H9 (cell line): ENCODE measurements at regions not wholly inside any gene's neighbourhood (a gene's known extent, or its start where the extent isn't known, plus 50 kb on each side); places are given as distances from the start of the nearest gene placed in this dataset.

Experiments
- DNase-seq: peaks from one replicate; pipeline ENCODE4 v3.0.0-alpha.2; 2017
- H2AFZ ChIP-seq: one replicate; pipeline ENCODE4 v1.6.1; 2013; ENCODE audit warnings: mild to moderate bottlenecking, low read length, control low read depth, moderate library complexity
- H2AK5ac ChIP-seq: 2 replicates; pipeline ENCODE4 v1.6.1; 2013; ENCODE audit warnings: low read length, control low read depth, mixed read lengths; ENCODE audit not compliant: insufficient read length
- H2BK120ac ChIP-seq: one replicate; pipeline ENCODE4 v1.6.1; 2013; ENCODE audit warnings: low read depth, mild to moderate bottlenecking, low read length, control low read depth, inconsistent platforms; ENCODE audit not compliant: poor library complexity, severe bottlenecking
- H2BK12ac ChIP-seq: 2 replicates; pipeline ENCODE4 v1.6.1; 2013; ENCODE audit warnings: low read length, control low read depth, mixed read lengths, low read depth; ENCODE audit not compliant: insufficient read length
- H2BK15ac ChIP-seq: 2 replicates; pipeline ENCODE4 v1.6.1; 2013; ENCODE audit warnings: low read depth, low read length, control low read depth
- H2BK20ac ChIP-seq: one replicate; pipeline ENCODE4 v1.6.1; 2013; ENCODE audit warnings: low read depth, mild to moderate bottlenecking, low read length, control low read depth, inconsistent platforms; ENCODE audit not compliant: poor library complexity, severe bottlenecking
- H2BK5ac ChIP-seq: 2 replicates; pipeline ENCODE4 v1.6.1; 2013; ENCODE audit warnings: low read length, control low read depth, mixed read lengths; ENCODE audit not compliant: insufficient read length
- H3K14ac ChIP-seq: 2 replicates; pipeline ENCODE4 v1.6.1; 2013; ENCODE audit warnings: low read length, control low read depth; ENCODE audit not compliant: insufficient read depth
- H3K18ac ChIP-seq: 2 replicates; pipeline ENCODE4 v1.6.1; 2013; ENCODE audit warnings: low read depth, mild to moderate bottlenecking, mixed read lengths, low read length, control low read depth; ENCODE audit not compliant: insufficient read length
- H3K23ac ChIP-seq: 2 replicates; pipeline ENCODE4 v1.6.1; 2013; ENCODE audit warnings: low read length, control low read depth, mixed read lengths, low read depth; ENCODE audit not compliant: insufficient read length
- H3K23me2 ChIP-seq: 2 replicates; pipeline ENCODE4 v1.6.1; 2013; ENCODE audit warnings: low read depth, mild to moderate bottlenecking, mixed read lengths, low read length, control low read depth; ENCODE audit not compliant: insufficient read length, poor library complexity, severe bottlenecking
- H3K27ac ChIP-seq: 2 replicates; pipeline ENCODE4 v1.5.1; 2013; ENCODE audit warnings: low read length, control low read depth, mixed read lengths, low read depth; ENCODE audit not compliant: insufficient read length
- H3K27me3 ChIP-seq: 2 replicates; pipeline ENCODE4 v1.6.1; 2013; ENCODE audit warnings: low read length, control low read depth, inconsistent platforms; ENCODE audit not compliant: insufficient read depth
- H3K4ac ChIP-seq: 2 replicates; pipeline ENCODE4 v1.6.1; 2013; ENCODE audit warnings: low read depth, mild to moderate bottlenecking, control low read depth, inconsistent platforms, low read length, moderate library complexity
- H3K4me1 ChIP-seq: 2 replicates; pipeline ENCODE4 v1.6.1; 2013; ENCODE audit warnings: low read length, control low read depth, inconsistent platforms; ENCODE audit not compliant: insufficient read depth
- H3K4me2 ChIP-seq: 2 replicates; pipeline ENCODE4 v1.6.1; 2013; ENCODE audit warnings: low read length, control low read depth, mixed read lengths; ENCODE audit not compliant: insufficient read length, insufficient read depth
- H3K56ac ChIP-seq: 2 replicates; pipeline ENCODE4 v1.6.1; 2013; ENCODE audit warnings: low read depth, mild to moderate bottlenecking, mixed read lengths, low read length, control low read depth; ENCODE audit not compliant: insufficient read length
- H3K79me1 ChIP-seq: 2 replicates; pipeline ENCODE4 v1.6.1; 2013; ENCODE audit warnings: low read depth, mild to moderate bottlenecking, moderate library complexity, low read length, control low read depth, inconsistent platforms; ENCODE audit not compliant: insufficient read depth, poor library complexity, severe bottlenecking
- H3K79me2 ChIP-seq: 2 replicates; pipeline ENCODE4 v1.6.1; 2013; ENCODE audit warnings: low read length, control low read depth, inconsistent platforms; ENCODE audit not compliant: insufficient read depth
- H3K9ac ChIP-seq: 2 replicates; pipeline ENCODE4 v1.6.1; 2013; ENCODE audit warnings: low read length, control low read depth, mixed read lengths; ENCODE audit not compliant: insufficient read length; ENCODE audit errors: extremely low read depth
- H3K9me3 ChIP-seq: one replicate; pipeline ENCODE4 v1.6.1; 2013; ENCODE audit warnings: low read depth, low read length, inconsistent platforms; ENCODE audit not compliant: control insufficient read depth
- H3T11ph ChIP-seq: one replicate; pipeline ENCODE4 v1.6.1; 2013; ENCODE audit warnings: mild to moderate bottlenecking, low read length, control low read depth, inconsistent platforms
- H4K20me1 ChIP-seq: one replicate; pipeline ENCODE4 v1.6.1; 2013; ENCODE audit not compliant: control insufficient read depth, insufficient read length, insufficient read depth
- H4K5ac ChIP-seq: 2 replicates; pipeline ENCODE4 v1.6.1; 2013; ENCODE audit warnings: low read depth, mild to moderate bottlenecking, mixed read lengths, low read length, control low read depth; ENCODE audit not compliant: insufficient read length
- H4K8ac ChIP-seq: replicated peaks from 2 replicates; pipeline ENCODE4 v1.6.1; 2013; ENCODE audit warnings: low read length, control low read depth, mixed read lengths, low read depth; ENCODE audit not compliant: insufficient read length
- H4K91ac ChIP-seq: 2 replicates; pipeline ENCODE4 v1.6.1; 2013; ENCODE audit warnings: low read depth, mild to moderate bottlenecking, moderate library complexity, mixed read lengths, low read length, control low read depth; ENCODE audit not compliant: insufficient read length
- H3K27ac Mint-ChIP-seq, 3 experiments: 2 replicates in 2 of 3; 3 replicates in 1 of 3; pipeline ENCODE4 v1.8.0; 2020 to 2021; ENCODE audit warnings: mixed read lengths in 3 of 3, mild to moderate bottlenecking in 1 of 3, moderate library complexity in 1 of 3
- H3K27me3 Mint-ChIP-seq: 2 replicates; pipeline ENCODE4 v1.8.0; 2021; ENCODE audit warnings: low read depth, mild to moderate bottlenecking, moderate library complexity, mixed read lengths
- H3K36me3 Mint-ChIP-seq, 3 experiments: 2 replicates in 2 of 3; 3 replicates in 1 of 3; pipeline ENCODE4 v1.8.0; 2020 to 2021; ENCODE audit warnings: low read depth in 3 of 3, mixed read lengths in 3 of 3; ENCODE audit not compliant: insufficient read depth in 1 of 3
- H3K4me1 Mint-ChIP-seq, 2 experiments: 2 replicates each; pipeline ENCODE4 v1.8.0; 2020; ENCODE audit warnings: mixed read lengths in 2 of 2
- H3K4me3 Mint-ChIP-seq, 2 experiments: 2 replicates in 1 of 2; 3 replicates in 1 of 2; pipeline ENCODE4 v1.8.0; 2020 to 2021; ENCODE audit warnings: mild to moderate bottlenecking in 2 of 2, mixed read lengths in 2 of 2, moderate library complexity in 1 of 2
- H3K9me3 Mint-ChIP-seq, 2 experiments: 2 replicates in 1 of 2; 3 replicates in 1 of 2; pipeline ENCODE4 v1.8.0; 2020; ENCODE audit warnings: mild to moderate bottlenecking in 2 of 2, mixed read lengths in 2 of 2, moderate library complexity in 1 of 2
- WGBS: extraction: QIAGEN DNeasy Blood & Tissue Kit; methylation state at CpG from one replicate; pipeline ENCODE4 v1.1.7; 2013; ENCODE audit warnings: missing lambda C conversion rate, low lambda C conversion rate, mixed read lengths; ENCODE audit not compliant: insufficient read length; ENCODE audit errors: extremely low coverage; 5-methylcytosine and 5-hydroxymethylcytosine counted together
- TF ChIP-seq, protein P1 (sequence below): fragments of 200-600 bp; sonication (generic); conservative IDR thresholded peaks from 3 replicates; pipeline ENCODE4 v1.8.0; 2021; ENCODE audit warnings: antibody characterized with exemption, mild to moderate bottlenecking

GRCh38 chr18:2302628-2303516, 268.4 kb downstream of the METTL4 start:
- Mint-ChIP-seq H3K27ac (no peak overlapping the region), H3K4me1 (no peaks in the 10 kb centered on the region), H3K27me3 (no peaks in the 10 kb centered on the region), H3K4me3 (no peak overlapping the region), H3K9me3 (no peaks in the 10 kb centered on the region), H3K36me3 (no peaks in the 10 kb centered on the region)
- Histone ChIP-seq H3K4me2 (no peak overlapping the region), H3K79me1 (no peaks in the 10 kb centered on the region), H3K23me2 (no peaks in the 10 kb centered on the region), H3K23ac (no peak overlapping the region), H4K20me1 (no peaks in the 10 kb centered on the region), H2AK5ac (no peak overlapping the region), H3K79me2 (no peaks in the 10 kb centered on the region), H4K8ac (no peak overlapping the region), H4K5ac (no peak overlapping the region), H3K9ac (no peak overlapping the region), H2BK12ac (no peak overlapping the region), H3K4ac (no peak overlapping the region), H2BK5ac (no peak overlapping the region), H2BK15ac (no peak overlapping the region), H3K27me3 (no peaks in the 10 kb centered on the region), H3K4me1 (no peaks in the 10 kb centered on the region), H3T11ph (no peak overlapping the region), H3K9me3 (no peaks in the 10 kb centered on the region), H3K14ac (no peak overlapping the region), H2BK120ac (no peak overlapping the region), H3K56ac (no peak overlapping the region), H2BK20ac (no peak overlapping the region), H2AFZ (no peak overlapping the region), H4K91ac (no peak overlapping the region), H3K27ac (no peak overlapping the region), H3K18ac (no peak overlapping the region)
- no peak for DNase-seq
- TF ChIP-seq, protein P1, sequence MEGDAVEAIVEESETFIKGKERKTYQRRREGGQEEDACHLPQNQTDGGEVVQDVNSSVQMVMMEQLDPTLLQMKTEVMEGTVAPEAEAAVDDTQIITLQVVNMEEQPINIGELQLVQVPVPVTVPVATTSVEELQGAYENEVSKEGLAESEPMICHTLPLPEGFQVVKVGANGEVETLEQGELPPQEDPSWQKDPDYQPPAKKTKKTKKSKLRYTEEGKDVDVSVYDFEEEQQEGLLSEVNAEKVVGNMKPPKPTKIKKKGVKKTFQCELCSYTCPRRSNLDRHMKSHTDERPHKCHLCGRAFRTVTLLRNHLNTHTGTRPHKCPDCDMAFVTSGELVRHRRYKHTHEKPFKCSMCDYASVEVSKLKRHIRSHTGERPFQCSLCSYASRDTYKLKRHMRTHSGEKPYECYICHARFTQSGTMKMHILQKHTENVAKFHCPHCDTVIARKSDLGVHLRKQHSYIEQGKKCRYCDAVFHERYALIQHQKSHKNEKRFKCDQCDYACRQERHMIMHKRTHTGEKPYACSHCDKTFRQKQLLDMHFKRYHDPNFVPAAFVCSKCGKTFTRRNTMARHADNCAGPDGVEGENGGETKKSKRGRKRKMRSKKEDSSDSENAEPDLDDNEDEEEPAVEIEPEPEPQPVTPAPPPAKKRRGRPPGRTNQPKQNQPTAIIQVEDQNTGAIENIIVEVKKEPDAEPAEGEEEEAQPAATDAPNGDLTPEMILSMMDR: no peak
- no CpG with 5 or more reads among the region's 10 CpGs for WGBS
